SU-DHL-6 (cell line): ENCODE measurements at regions not wholly inside any gene's neighbourhood (a gene's known extent, or its start where the extent isn't known, plus 50 kb on each side); places are given as distances from the start of the nearest gene placed in this dataset.

Experiments used
- H2AFZ ChIP-seq: fragments of 200-600 bp; sonication (generic); 2 replicates; pipeline ENCODE4 v1.6.1; 2014; ENCODE audit warnings: low read depth, mild to moderate bottlenecking, moderate library complexity, mixed read lengths, antibody characterized with exemption, low read length; ENCODE audit not compliant: severe bottlenecking
- H3F3A ChIP-seq: fragments of 200-600 bp; shearing (Covaris generic); 2 replicates; pipeline ENCODE4 v1.6.0; 2016; ENCODE audit warnings: antibody characterized with exemption, mild to moderate bottlenecking; ENCODE audit not compliant: insufficient read depth
- H3K27ac ChIP-seq: fragments of 200-600 bp; sonication (generic); 2 replicates; pipeline ENCODE4 v1.5.1; 2016; ENCODE audit warnings: low read depth, mild to moderate bottlenecking, low read length, moderate library complexity, mixed read lengths
- H3K27me3 ChIP-seq: fragments of 200-600 bp; sonication (generic), shearing (Covaris generic); 2 replicates; pipeline ENCODE4 v1.6.0; 2014; ENCODE audit warnings: mild to moderate bottlenecking, low read length
- H3K36me3 ChIP-seq: fragments of 200-600 bp; sonication (generic); 2 replicates; pipeline ENCODE4 v1.6.1; 2014; ENCODE audit warnings: mild to moderate bottlenecking, low read length, mixed read lengths
- H3K4me2 ChIP-seq: fragments of 300-600, 200-600 bp; shearing (Covaris generic), sonication (generic); 2 replicates; pipeline ENCODE4 v1.6.0; 2014; ENCODE audit warnings: low read length, low read depth, mild to moderate bottlenecking; ENCODE audit not compliant: poor library complexity, severe bottlenecking
- H3K4me3 ChIP-seq: fragments of 200-600 bp; sonication (generic); 2 replicates; pipeline ENCODE4 v1.5.1; 2014; ENCODE audit warnings: antibody characterized with exemption, low read length, mild to moderate bottlenecking, mixed read lengths; ENCODE audit not compliant: insufficient read depth, poor library complexity, severe bottlenecking
- H3K79me2 ChIP-seq: fragments of 200-600 bp; sonication (generic); 2 replicates; pipeline ENCODE4 v1.6.1; 2014; ENCODE audit warnings: mild to moderate bottlenecking, low read length, moderate library complexity; ENCODE audit not compliant: insufficient read depth
- H3K9ac ChIP-seq: fragments of 200-600 bp; sonication (generic); 2 replicates; pipeline ENCODE4 v1.7.0; 2014; ENCODE audit warnings: mild to moderate bottlenecking, low read length
- H3K9me2 ChIP-seq: fragments of 200-600 bp; sonication (generic); replicated peaks from 2 replicates; pipeline ENCODE4 v1.6.1; 2014; ENCODE audit warnings: low read length; ENCODE audit not compliant: insufficient read depth
- H3K9me3 ChIP-seq: fragments of 200-600 bp; sonication (generic); 2 replicates; pipeline ENCODE4 v1.6.1; 2014; ENCODE audit warnings: low read length, mixed read lengths; ENCODE audit not compliant: insufficient read depth
- H4K20me1 ChIP-seq: fragments of 200-600 bp; sonication (generic); 2 replicates; pipeline ENCODE4 v1.6.1; 2014; ENCODE audit warnings: low read depth, mild to moderate bottlenecking, antibody characterized with exemption, low read length, moderate library complexity, mixed read lengths
- CTCF ChIP-seq: fragments of 200-600 bp; sonication (generic); IDR thresholded peaks from one replicate; pipeline ENCODE4 v1.5.1; 2017; ENCODE audit warnings: antibody characterized with exemption, mild to moderate bottlenecking, low read length, moderate library complexity; ENCODE audit not compliant: insufficient read depth, poor library complexity, severe bottlenecking
- EZH2phosphoT487 ChIP-seq: fragments of 200-600 bp; sonication (generic), shearing (Covaris generic); conservative IDR thresholded peaks from 2 replicates; pipeline ENCODE4 v1.6.1; 2018; ENCODE audit warnings: mild to moderate bottlenecking, antibody characterized with exemption, low read length, moderate library complexity, mixed read lengths

- H3K27ac ChIP-seq = no peak overlapping the region
- H3K4me2 ChIP-seq = no peak overlapping the region
- H3K9ac ChIP-seq = no peak overlapping the region
- no peak overlapping the region for H3K4me3 ChIP-seq
- H3F3A ChIP-seq = no peaks in the 10 kb centered on the region
- H4K20me1 ChIP-seq = no peaks in the 10 kb centered on the region
- no peaks in the 10 kb centered on the region for H3K9me2 ChIP-seq
- no peak for TF ChIP-seq EZH2phosphoT487
- no peak for TF ChIP-seq CTCF
- H3K79me2 ChIP-seq = no peaks in the 10 kb centered on the region
- H3K9me3 ChIP-seq = no peaks in the 10 kb centered on the region
- no peaks in the 10 kb centered on the region for H3K27me3 ChIP-seq
- H2AFZ ChIP-seq = no peak overlapping the region
- no peaks in the 10 kb centered on the region for H3K36me3 ChIP-seq
Observed at GRCh38 chr5:92800365-92800764, 780.7 kb downstream of the NR2F1-AS1 start.

GRCh38 chr5:92795633-92796032, 785.4 kb downstream of the NR2F1-AS1 start:
- TF ChIP-seq CTCF (no peak), EZH2phosphoT487 (no peak)
- no peaks in the 10 kb centered on the region for H3K27me3 ChIP-seq
- no peaks in the 10 kb centered on the region for H3K9me2 ChIP-seq
- no peak overlapping the region for H3K9ac ChIP-seq
- H3K4me2 ChIP-seq = no peak overlapping the region
- no peaks in the 10 kb centered on the region for H3K9me3 ChIP-seq
- no peak overlapping the region for H2AFZ ChIP-seq
- no peaks in the 10 kb centered on the region for H4K20me1 ChIP-seq
- H3K79me2 ChIP-seq = no peaks in the 10 kb centered on the region
- no peaks in the 10 kb centered on the region for H3K36me3 ChIP-seq
- H3F3A ChIP-seq = no peaks in the 10 kb centered on the region
- H3K27ac ChIP-seq = no peak overlapping the region
- no peak overlapping the region for H3K4me3 ChIP-seq

GRCh38 chr5:92780057-92780456, 801.0 kb downstream of the NR2F1-AS1 start:
- no peaks in the 10 kb centered on the region for H3F3A ChIP-seq
- no peak overlapping the region for H3K9ac ChIP-seq
- H3K36me3 ChIP-seq = no peaks in the 10 kb centered on the region
- H3K9me2 ChIP-seq = no peaks in the 10 kb centered on the region
- H2AFZ ChIP-seq = no peak overlapping the region
- H3K4me2 ChIP-seq = no peak overlapping the region
- H4K20me1 ChIP-seq = no peaks in the 10 kb centered on the region
- no peaks in the 10 kb centered on the region for H3K79me2 ChIP-seq
- TF ChIP-seq EZH2phosphoT487 (no peak), CTCF (no peak)
- H3K9me3 ChIP-seq = no peaks in the 10 kb centered on the region
- no peaks in the 10 kb centered on the region for H3K27me3 ChIP-seq
- no peak overlapping the region for H3K27ac ChIP-seq
- H3K4me3 ChIP-seq = no peak overlapping the region
